ENCODE measurements at regions not wholly inside any gene's neighbourhood (a gene's known extent, or its start where the extent isn't known, plus 50 kb on each side); places are given as distances from the start of the nearest gene placed in this dataset.

- TF ChIP-seq CTCF (conservative IDR thresholded peaks at IDR 0.05) (no peak), EZH2 (IDR thresholded peaks at IDR 0.05; ENCODE audit: low read depth) (no peak)
Observed at GRCh38 chr12:97046901-97047300, 139.8 kb downstream of the NEDD1 start.
